ENCODE measurements at regions not wholly inside any gene's neighbourhood (a gene's known extent, or its start where the extent isn't known, plus 50 kb on each side); places are given as distances from the start of the nearest gene placed in this dataset.

GRCh38 chr4:32572366-32572765, 1852.2 kb downstream of the PCDH7 start:
- Histone ChIP-seq H4K20me1 (replicated peaks in 1 of 2; ENCODE audit: control insufficient read depth in 1 of 2, insufficient read depth in 2 of 2, low read length in 2 of 2) (no peaks in the 10 kb centered on the region), H3K4ac (replicated peaks; ENCODE audit: insufficient read length, low read depth, low read length) (no peak overlapping the region), H3K23ac (ENCODE audit: insufficient read length) (no peak overlapping the region), H3K18ac (ENCODE audit: extremely low read depth, low read length) (no peak overlapping the region), H2BK120ac (replicated peaks; ENCODE audit: low read depth, low read length) (no peak overlapping the region), H2AFZ (ENCODE audit: low read length) (peak overlapping the region; percentile 62; the same call in 1 of the 2 replicates), H2BK5ac (ENCODE audit: low read depth, low read length) (no peak overlapping the region), H3K27me3 (replicated peaks in 1 of 4; ENCODE audit: control insufficient read depth in 3 of 4, extremely low read depth in 1 of 4, insufficient read depth in 3 of 4, low read length in 3 of 4) (no peaks in the 10 kb centered on the region), H4K8ac (ENCODE audit: extremely low read depth, insufficient read depth, low read length) (no peak overlapping the region), H2BK12ac (ENCODE audit: low read depth, low read length) (no peak overlapping the region), H3K4me2 (ENCODE audit: insufficient read depth in 1 of 2, low read depth in 2 of 2, low read length in 2 of 2) (no peak overlapping the region), H4K5ac (ENCODE audit: insufficient read length, low read depth, low read length) (no peak overlapping the region), H3K4me1 (replicated peaks in 1 of 4; ENCODE audit: control insufficient read depth in 3 of 4, insufficient read depth in 4 of 4, low read length in 3 of 4) (no peaks in the 10 kb centered on the region), H2AK5ac (ENCODE audit: low read depth, low read length) (no peak overlapping the region), H3K14ac (ENCODE audit: insufficient read length) (no peak overlapping the region), H3K79me1 (ENCODE audit: low read depth, low read length) (no peaks in the 10 kb centered on the region), H3K9me3 (ENCODE audit: insufficient read depth in 2 of 2, low read depth in 1 of 2, low read length in 1 of 2) (no peaks in the 10 kb centered on the region; a peak in 1 of 4 replicates), H3K36me3 (ENCODE audit: control insufficient read depth in 2 of 4, insufficient read depth in 4 of 4, low read length in 3 of 4) (no peaks in the 10 kb centered on the region), H4K91ac (replicated peaks; ENCODE audit: insufficient read length, low read length) (no peak overlapping the region), H3K23me2 (ENCODE audit: low read depth, low read length) (no peaks in the 10 kb centered on the region), H3K9ac (replicated peaks in 1 of 4; ENCODE audit: extremely low read depth in 1 of 4, low read depth in 3 of 4, low read length in 3 of 4) (no peak overlapping the region), H3K79me2 (ENCODE audit: control insufficient read depth in 1 of 2, insufficient read depth in 2 of 2, low read length in 2 of 2) (no peaks in the 10 kb centered on the region), H2BK20ac (ENCODE audit: low read length) (no peak overlapping the region), H3K27ac (ENCODE audit: low read depth, low read length) (no peak overlapping the region), H3K56ac (replicated peaks; ENCODE audit: insufficient read length, low read depth, low read length) (no peak overlapping the region), H3K4me3 (ENCODE audit: extremely low read depth in 1 of 4, insufficient read depth in 2 of 4, low read depth in 3 of 4, low read length in 4 of 4) (no peak overlapping the region), H2BK15ac (ENCODE audit: low read length) (no peak overlapping the region)
- FAIRE-seq (no peak), DNase-seq (ENCODE audit: low read depth in 1 of 2, low spot score in 2 of 2) (no peak)
- ChIA-PET POLR2A (ENCODE audit: partially characterized antibody) (no interaction called here), CTCF (ENCODE audit: partially characterized antibody) (no interaction called here)
- TF ChIP-seq KDM4A (IDR thresholded peaks at IDR 0.05; ENCODE audit: low read depth, low read length, severe bottlenecking): no peak
